Lung microvascular endothelial cell (primary cell): ENCODE measurements at regions not wholly inside any gene's neighbourhood (a gene's known extent, or its start where the extent isn't known, plus 50 kb on each side); places are given as distances from the start of the nearest gene placed in this dataset.

Experiments
- DNase-seq, 2 donors: peaks; one replicate each; pipeline versions ENCODE4 v3.0.0 to v3.0.0-alpha.2; 2010; ENCODE audit warnings: low read depth in 2 of 2

DNA sequence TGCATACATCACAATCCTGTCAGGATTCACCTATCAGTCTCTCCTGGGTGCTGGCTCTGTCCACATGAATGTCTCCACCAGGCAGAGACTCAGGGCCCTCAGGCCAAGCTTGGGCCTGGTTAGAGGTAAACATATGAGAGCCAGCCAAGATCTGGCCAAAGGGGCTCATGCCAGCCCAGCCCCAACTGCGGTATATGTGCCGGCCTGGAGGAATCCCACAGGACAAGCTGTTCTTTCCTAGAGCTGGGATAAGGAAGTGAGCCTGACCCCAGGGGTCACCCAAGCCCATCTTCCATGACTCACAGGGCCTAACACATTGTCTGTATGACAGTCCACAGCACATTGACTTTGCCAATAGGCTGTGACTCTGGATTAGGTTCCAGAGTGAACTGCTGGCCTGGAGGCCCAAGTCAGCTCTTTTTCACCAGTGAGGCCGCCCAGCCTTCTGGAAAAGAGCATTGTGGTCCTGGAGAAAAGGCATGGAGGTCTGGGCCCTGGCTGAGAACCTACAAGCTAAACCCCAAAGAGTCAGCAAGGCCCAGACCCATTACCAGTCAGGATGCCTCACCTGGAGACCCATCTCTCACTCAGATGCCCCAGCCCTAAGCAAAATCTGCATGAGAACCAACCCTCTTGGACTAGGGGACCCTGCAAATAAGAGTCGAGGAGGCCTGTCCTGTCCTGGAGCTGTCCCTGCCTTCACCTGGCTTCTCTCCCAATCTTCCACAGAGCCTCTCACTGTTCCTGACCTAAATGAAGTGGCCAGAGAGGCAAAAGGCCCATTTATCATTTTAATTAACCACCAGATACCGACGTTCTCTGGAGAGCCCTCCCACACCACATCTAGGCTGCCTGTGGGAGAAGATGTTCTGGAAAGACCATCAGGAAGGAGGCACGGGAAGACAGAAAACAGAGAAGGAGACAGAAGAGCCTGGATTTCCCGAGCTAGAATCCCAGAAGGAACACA lies 120.9 kb upstream of the PKDCC start:
- peak in 1 of 2 donors; percentile 3 for DNase-seq

DNA sequence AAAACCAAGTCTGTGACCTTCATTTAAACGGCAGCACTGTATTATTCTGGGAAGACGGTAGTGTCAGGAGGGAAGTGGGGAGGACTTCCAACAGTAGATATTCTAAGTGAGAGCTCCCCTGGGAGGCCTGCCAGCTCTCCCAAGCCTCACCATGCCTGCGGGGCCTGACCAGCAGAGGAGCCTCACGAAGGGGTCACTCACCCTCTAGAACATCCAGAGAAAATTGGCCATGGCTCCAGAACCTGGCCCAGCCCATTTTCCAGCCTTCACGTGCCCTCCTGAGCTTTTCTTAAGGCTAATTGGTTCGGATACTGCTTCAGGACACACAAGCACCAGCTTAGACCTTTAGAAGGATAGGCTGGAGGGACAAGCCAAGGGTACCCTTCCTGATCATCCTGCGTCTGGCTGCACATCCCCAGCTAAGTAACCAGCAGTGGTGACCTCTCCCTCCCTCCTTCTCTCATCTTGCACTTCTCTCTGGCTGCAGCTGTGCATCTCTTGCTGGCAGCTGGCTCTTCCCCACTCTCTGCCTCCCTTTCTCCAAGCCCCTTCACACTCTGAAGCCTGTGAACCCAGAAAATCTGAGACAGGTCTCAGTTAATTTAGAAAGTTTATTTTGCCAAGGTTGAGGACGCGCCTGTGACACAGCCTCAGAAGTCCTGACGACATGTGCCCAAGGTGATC lies 120.1 kb upstream of the PKDCC start:
- no peak for DNase-seq

DNA sequence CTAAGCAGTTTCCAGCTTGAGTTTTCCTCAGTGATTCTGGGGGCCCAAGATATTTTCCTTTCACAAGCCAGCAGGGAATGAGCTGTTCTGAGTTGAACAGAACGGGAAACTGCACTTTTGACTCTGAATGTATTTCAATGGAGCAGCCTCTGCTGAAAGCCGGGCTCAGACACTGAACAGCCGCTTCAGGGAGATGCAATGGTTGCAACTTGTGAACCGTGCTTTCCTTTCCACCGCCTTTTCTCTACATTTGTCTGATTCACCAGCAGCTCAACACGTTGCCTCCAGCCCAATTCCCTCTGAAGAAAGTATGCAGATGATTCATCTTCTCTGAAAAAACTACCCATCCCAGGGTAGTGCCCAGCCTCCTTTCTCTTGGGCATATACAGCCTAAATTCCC lies 119.3 kb upstream of the PKDCC start:
- DNase-seq = no peak

DNA sequence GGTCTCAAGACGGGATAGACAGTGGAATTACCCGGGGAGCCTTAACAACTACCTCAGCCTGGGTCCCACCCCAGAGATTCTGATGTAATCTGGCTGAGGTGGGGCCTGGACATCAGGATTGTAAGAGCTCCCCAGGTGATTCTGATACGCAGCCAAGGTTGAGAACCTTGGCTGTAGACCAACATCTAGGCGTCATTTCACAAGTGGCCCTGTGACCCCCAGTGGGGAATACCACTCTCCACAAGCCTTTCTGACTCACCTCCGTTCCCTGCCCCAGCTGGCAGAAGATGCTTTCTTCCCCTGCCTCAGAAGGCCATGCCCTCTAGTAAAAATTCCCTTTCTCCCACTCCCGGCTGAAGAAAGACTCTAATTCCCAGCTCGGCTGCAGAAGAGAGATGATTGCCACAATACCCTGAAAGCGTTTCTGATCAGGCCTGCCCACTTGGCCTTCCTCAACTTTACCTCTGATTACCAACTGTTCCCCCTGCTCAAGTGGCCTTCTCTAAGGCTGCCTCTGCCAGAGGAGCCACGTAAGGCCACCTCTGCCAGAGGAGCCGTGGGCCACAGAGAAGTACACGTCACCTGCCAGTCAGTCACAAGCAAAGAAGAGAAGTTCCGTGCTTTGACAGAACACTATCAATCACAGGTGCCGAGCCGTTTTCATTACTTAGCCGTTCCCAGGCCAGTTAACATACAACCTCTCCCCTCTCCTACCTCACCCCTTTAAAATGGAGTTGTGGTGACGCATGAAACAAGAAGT lies 116.8 kb upstream of the PKDCC start:
- DNase-seq = no peak

DNA sequence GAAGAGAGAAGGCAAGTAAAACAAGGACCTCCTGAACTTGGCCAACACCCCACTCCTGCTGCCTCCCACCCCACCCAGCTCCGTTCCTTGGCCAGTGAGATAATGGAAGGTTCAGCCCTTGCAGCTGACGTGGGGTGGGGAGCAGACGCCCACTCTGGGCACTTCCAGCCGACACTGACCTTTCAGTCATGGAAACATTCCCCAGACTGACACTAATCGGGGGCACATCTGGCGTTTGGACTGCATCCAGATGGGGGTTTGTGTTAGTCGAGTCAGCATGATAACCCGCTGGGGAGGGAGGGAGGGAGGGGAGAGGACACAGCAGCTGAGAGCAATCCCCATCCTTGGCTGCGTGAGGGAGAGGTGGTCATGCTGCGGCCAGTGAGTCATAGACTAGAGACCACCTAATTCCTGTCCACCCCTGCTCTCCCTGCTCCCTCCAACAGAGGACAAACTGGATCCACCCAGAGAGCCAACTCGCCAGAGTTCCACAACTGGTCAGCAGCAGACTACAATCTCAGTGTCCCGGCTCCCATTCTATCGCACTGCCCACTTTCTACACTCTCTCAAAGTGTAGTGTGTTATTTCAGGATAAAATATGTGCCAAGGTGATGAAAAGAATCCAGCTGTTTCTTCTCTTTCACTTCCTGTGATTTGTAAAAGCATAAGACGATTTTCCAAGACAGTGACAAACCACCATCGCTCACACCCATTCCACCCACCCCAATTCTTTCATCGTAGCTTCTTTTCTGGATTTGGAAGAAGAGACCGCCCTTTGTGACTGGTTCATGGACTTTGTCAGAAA lies 115.4 kb upstream of the PKDCC start:
- DNase-seq = no peak

DNA sequence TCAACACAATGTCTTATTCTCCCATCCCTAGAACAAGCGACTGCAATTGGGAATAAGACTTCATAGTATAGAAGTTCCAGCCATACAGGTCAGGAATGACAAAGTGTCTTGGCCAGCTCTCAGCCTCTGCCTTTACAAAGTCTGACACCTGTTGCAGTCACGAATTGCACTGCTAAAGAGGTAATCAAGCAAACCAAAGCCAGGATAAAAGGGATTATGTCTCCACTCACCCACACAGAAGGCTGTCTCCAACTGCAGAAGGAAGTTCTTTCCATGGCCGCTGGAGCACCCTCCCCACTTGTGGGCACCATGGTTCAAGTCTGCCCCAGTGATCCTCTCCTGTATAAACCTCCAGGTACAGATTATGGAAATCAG lies 114.8 kb upstream of the PKDCC start:
- no peak for DNase-seq

DNA sequence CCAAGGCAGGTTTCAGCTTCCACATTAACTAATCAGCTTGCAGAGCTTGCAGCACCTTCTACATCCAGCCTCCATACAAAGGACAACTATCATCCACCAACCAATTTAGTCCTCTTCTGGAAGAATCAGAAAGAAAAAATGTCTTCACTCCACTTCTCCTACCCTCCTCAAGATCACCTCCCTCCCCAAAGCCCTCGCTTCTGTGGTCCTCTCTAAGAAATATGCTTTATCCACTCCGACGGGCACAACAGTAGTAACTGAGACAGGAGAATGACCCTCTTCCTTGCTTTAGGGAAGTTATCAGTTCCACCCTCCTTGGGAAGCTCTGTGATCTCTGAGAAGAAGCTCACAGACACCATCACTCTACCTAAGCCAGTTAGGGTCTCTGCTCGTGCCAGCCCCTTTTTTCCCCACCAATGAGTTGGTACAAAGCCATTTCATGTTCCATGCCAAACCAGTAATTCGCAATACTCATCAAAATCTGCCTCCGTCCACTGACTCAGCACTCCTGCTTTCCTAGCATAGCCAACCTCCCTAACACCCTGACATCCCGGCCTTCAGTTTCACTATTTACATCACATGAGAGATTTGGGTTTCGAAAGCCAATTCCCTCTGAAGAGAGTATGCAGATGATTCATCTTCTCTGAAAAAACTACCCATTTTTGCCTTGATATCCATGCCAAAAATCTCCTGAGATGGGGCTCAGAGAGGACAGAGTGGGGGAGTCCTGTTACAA lies 114.1 kb upstream of the PKDCC start:
- DNase-seq = no peak

DNA sequence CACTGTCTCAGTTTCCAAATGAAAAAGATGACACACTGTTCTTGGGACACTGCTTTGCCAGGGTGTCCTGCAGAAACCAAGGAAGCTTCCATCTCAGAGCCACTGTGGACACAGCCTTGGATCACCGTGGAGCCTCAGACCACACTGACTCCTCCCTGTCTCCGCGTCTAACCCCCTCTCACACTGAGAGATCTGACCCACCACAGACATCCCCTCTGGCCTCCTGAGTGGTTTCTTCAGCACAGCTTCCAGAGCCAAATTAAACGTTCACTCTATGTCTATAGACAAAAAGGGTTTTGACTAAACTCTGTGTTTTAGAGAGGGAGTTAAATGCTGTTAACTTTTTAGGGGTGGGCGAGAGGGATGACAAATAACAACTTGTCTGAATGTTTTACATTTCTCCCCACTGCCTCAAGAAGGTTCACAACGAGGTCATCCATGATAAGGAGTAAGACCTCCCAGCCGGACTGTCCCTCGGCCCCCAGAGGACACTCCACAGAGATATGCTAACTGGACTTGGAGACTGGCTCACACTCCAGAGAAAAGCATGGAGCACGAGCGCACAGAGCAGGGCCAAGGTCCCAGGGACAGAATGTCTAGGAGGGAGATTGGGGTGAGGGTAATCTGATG lies 113.4 kb upstream of the PKDCC start:
- no peak for DNase-seq

DNA sequence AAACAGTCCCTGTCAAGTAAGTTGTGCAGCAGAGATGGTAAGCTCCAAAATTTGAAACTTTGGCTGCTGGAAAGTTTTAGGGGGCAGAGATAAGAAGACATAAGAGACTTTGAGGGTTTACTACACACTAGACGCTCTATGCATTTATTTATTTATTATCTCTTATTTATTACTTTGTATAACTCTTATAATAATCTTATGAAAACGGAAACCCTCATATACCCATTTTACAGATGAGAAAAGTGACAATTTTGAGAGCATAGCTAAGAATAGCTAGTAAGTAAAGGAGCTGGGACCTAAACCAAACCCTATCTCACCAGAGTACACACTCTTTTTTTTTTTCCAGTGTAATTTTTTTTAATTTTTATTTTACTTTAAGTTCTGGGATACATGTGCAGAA lies 112.8 kb upstream of the PKDCC start:
- DNase-seq = no peak

DNA sequence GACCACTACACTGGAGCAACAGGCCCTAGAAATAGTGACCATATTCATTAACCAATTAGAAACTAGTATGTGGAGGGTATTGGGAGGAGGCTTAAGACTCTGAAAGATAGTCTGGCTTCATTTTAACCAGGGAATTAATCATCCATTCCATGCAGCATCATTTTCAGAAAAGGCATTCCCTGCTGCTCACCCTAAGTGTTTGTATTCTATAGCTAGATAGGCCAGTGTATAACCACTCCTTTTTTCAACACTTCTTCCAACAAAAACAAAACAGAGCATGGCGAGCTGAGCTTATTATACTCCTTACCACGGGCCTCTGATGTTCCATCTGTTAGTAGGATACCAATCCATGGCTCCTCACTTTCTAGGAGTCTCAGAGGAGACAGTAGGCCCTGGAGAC lies 112.0 kb upstream of the PKDCC start:
- no peak for DNase-seq

DNA sequence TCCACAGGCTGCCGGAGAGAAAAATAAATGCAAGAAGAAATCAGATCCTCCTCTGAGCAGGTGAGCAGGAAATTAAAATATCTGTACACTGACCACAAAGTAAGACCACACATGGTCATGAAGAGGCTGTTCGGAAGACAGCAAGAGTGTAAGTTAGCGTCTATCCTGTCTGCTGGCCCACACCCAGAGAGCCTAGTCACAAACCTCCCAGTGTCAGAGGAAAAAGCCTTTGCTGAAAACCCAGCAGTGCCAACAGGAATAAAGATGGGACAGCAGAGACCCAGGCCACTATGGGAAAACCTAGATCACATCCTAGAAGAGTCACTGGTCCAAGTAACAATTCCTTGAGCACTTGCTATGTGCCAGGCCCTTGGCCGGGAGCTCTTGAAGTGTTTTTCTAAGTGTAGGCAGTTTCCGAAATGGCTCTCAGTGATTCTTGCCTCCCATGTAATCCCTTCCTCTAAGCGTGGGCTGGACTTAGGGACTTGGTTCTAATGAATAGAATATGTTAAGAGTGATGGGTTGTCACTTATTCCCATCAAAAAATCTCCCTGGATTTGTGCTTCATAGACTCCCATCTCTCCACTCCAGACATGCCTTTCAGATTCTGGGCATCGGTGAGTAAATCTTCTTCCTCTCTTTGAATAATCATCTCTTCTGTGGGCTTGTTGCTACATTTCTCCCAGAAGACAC lies 110.9 kb upstream of the PKDCC start:
- no peak for DNase-seq

DNA sequence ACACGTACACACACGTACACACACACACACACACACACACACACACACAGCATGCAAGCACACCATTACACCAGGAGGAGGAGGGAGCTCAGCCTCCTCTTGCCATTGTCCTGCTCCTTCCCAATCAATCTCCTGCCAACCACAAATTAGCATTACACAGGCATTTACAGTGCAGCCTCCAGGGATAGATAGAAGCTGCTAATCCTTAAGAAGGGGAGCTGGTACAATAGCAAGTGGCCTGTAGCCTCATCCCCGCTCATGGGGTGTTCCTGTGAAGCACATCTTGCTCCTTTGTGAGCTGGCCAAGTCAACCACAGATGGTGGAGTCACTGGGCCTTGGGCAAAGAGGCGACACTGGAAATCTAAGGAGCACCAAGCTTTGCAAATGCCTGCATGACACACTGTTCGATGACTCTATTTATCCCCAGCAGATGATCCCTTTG lies 110.3 kb upstream of the PKDCC start:
- DNase-seq = no peak

DNA sequence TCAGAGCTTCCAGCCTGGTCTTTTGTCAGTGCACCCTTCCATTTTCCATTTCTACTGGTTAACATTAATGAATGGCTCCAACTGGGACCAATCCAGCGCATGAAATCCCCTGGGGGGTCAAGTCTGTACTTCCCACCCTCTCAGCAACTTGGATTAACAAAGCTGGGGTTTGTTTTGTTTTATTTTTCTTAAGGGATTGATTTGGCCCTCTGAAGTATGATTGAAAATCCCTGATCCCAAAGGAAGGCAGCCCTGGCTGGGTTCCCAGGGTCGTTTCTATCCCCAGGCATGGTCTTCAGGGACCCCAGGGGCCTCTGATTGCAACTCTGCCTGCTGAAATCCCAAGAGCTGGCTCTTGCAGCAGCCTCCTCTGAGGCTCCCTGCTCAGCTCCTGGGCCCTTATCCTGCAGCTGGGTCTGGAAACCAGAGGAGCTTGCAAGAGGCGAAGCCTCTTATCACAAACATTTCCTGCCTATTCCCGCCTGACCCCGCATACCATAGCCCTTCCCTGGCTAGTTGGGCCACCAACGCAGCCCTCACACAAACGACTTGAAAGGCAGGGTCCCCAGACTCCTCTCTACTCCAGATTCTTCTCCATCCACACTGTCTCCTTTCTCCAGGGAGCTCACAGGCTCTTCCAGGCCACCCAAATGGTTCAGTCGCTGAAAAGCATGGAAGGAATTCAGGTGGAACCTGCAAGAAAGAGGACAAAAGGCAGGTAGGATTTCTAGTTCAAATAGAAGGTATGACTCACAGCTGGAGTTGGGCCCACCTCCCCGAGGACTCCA lies 109.7 kb upstream of the PKDCC start:
- DNase-seq = no peak

DNA sequence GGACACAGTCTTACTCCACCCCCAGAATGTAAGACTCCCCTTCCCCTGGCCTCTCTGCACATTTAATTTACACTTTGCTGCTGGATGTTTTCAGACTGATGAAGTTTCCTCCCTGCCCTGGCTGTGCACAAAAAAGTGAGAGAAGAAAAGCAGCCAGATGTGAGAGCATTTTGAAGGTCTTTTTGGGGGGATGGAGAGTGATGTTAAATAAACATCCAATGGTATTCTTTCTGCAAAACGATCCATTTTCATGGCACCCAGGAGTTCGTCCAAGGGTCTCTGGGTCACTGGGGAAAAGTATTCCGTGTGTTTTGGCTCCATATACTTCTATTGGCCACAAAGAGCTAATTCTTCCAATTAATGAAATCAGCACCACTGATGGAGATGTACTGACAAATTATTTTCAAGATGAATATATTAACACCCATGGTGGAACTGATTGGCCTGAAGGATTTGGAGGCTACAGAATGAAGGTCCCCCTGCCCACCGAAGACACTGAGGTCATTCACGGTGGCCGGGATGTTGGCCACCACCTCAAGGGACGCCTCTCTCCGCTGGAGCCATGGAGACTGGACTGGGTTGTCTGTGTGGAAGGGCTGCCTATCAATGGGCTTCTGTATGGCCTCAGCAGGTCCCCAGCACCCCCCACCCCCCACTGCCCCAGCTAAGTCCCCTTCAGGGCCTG lies 107.6 kb upstream of the PKDCC start:
- DNase-seq = no peak

DNA sequence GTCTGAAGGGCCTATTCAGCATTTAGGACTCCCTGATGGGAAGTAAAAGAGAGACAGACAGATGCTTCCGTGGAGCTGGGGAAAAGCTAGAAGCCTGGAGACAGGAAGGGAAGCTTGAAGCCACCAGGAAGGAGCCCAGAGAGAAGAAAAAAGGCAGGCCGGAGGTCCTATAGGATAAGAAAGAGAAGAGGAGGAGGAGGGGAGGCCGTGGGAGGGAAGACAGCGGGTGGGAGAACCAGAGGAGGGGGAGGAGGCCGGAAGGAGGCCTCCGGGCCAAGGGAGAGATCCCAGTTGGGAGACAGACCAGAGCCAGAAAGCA lies 107.1 kb upstream of the PKDCC start:
- DNase-seq = no peak

DNA sequence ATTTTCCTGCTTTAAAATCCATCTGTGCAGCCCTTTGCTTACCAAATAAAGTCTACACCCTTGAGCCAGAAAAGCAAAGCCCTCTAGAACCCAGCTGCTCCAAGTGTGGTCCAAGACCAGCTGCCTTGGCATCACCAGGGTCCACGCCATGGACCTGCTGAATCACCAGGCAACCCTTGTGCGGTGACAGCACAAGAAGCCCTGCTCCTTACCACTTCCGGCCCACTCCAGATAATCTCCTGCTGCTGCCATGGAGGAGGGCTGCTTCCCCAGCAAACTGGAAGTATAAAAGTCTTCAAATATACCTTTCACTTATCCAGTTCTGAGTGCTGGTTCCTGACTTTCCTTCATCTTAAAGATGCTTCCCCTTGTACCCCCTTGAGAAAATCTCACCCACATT lies 106.0 kb upstream of the PKDCC start:
- DNase-seq = no peak

DNA sequence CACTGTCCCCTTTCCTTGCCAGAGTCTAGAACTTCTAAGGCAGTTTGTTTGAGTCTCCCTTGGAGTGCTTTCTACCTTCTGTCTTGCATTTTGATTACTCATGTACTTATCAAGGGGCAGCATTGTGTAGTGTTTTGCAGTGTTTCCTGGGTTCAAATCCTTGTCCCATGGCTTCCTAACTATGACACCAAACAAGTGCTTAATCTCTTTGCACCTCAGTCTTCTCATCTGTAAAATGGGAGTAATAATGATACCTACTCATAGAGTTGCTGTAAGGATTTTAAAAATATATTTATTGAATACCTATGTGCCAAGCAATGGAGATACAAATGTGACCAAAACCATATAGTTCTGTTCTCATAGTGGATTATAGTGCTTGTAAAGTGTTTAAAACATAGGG lies 105.5 kb upstream of the PKDCC start:
- no peak for DNase-seq

DNA sequence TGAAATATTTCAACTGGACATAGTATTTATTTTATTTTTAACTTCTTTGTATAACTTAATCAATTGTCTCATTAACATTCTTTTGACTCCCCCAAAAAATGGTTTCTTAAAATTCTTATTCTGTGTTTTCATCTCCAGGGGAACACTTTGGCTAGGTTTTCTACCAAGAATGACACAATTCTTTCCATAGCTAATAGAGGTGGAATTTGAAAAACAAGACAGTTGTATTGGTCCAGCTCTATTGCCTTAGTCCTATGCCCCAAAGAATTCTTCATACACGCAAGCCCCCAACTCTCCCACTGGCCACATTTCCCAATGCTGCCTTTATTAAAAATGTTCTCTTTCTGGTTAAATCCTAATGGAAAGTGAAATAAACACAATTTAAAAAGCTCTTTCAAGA lies 104.7 kb upstream of the PKDCC start:
- no peak for DNase-seq
